Neural progenitor cell (in vitro differentiated cells): ENCODE measurements at regions not wholly inside any gene's neighbourhood (a gene's known extent, or its start where the extent isn't known, plus 50 kb on each side); places are given as distances from the start of the nearest gene placed in this dataset.

ENCODE experiments used
- DNase-seq: peaks from one replicate; pipeline ENCODE4 v3.0.0-alpha.2; 2016; ENCODE audit warnings: low spot score
- H2AFZ ChIP-seq: fragments of 200-600 bp; sonication (generic); replicated peaks from 2 replicates; pipeline ENCODE4 v1.6.1; 2016; ENCODE audit warnings: antibody characterized with exemption
- H3F3A ChIP-seq: fragments of 200-600 bp; sonication (generic); 2 replicates; pipeline ENCODE4 v1.6.1; 2016; ENCODE audit warnings: antibody characterized with exemption, low read depth
- H3K27ac ChIP-seq: fragments of 200-600 bp; sonication (generic); 2 replicates; pipeline ENCODE4 v1.5.1; 2016; ENCODE audit warnings: mild to moderate bottlenecking
- H3K27me3 ChIP-seq: fragments of 200-600 bp; sonication (generic); 2 replicates; pipeline ENCODE4 v1.6.1; 2016; ENCODE audit warnings: mild to moderate bottlenecking, moderate library complexity
- H3K36me3 ChIP-seq: fragments of 200-600 bp; sonication (generic); 2 replicates; pipeline ENCODE4 v1.5.1; 2016
- H3K4me1 ChIP-seq: fragments of 200-600 bp; sonication (generic); 2 replicates; pipeline ENCODE4 v1.6.1; 2016; ENCODE audit warnings: mixed run types
- H3K4me2 ChIP-seq: fragments of 200-600 bp; sonication (generic); 2 replicates; pipeline ENCODE4 v1.6.1; 2016
- H3K4me3 ChIP-seq: fragments of 200-600 bp; sonication (generic); 2 replicates; pipeline ENCODE4 v1.5.1; 2016
- H3K79me2 ChIP-seq: fragments of 200-600 bp; sonication (generic); 2 replicates; pipeline ENCODE4 v1.6.1; 2016; ENCODE audit warnings: low read depth
- H3K9ac ChIP-seq: fragments of 200-600 bp; sonication (generic); 2 replicates; pipeline ENCODE4 v1.6.1; 2016
- H3K9me3 ChIP-seq: fragments of 200-600 bp; sonication (generic); 2 replicates; pipeline ENCODE4 v1.5.1; 2016; ENCODE audit warnings: low read depth
- H4K20me1 ChIP-seq: fragments of 200-600 bp; sonication (generic); 2 replicates; pipeline ENCODE4 v1.6.1; 2016; ENCODE audit warnings: low read depth
- H3K27ac Mint-ChIP-seq: 3 replicates; pipeline ENCODE4 v1.8.0; 2021; ENCODE audit warnings: mixed read lengths
- H3K27me3 Mint-ChIP-seq: 2 replicates; pipeline ENCODE4 v1.8.0; 2022; ENCODE audit warnings: low read depth, mild to moderate bottlenecking, inconsistent platforms, moderate library complexity, mixed read lengths; ENCODE audit not compliant: insufficient read depth
- H3K36me3 Mint-ChIP-seq: 3 replicates; pipeline ENCODE4 v1.8.0; 2021; ENCODE audit warnings: mixed read lengths
- H3K4me1 Mint-ChIP-seq: 3 replicates; pipeline ENCODE4 v1.8.0; 2021; ENCODE audit warnings: mixed read lengths
- H3K4me3 Mint-ChIP-seq: 3 replicates; pipeline ENCODE4 v1.8.0; 2021; ENCODE audit warnings: mild to moderate bottlenecking, moderate library complexity, mixed read lengths
- H3K9me3 Mint-ChIP-seq: 3 replicates; pipeline ENCODE4 v1.8.0; 2020; ENCODE audit warnings: mixed read lengths
- EZH2 ChIP-seq: fragments of 200-600 bp; sonication (generic); IDR thresholded peaks from 2 replicates; pipeline ENCODE4 v1.6.1; 2017; ENCODE audit warnings: antibody characterized with exemption, mild to moderate bottlenecking, moderate library complexity
- EZH2phosphoT487 ChIP-seq: fragments of 200-600 bp; sonication (generic); IDR thresholded peaks from 2 replicates; pipeline ENCODE4 v1.6.1; 2017; ENCODE audit warnings: antibody characterized with exemption
- TF ChIP-seq, protein P1 (sequence below): fragments of 200-600 bp; sonication (generic); IDR thresholded peaks from 2 replicates; pipeline ENCODE4 v1.5.1; 2017; ENCODE audit warnings: antibody characterized with exemption, mild to moderate bottlenecking

DNA sequence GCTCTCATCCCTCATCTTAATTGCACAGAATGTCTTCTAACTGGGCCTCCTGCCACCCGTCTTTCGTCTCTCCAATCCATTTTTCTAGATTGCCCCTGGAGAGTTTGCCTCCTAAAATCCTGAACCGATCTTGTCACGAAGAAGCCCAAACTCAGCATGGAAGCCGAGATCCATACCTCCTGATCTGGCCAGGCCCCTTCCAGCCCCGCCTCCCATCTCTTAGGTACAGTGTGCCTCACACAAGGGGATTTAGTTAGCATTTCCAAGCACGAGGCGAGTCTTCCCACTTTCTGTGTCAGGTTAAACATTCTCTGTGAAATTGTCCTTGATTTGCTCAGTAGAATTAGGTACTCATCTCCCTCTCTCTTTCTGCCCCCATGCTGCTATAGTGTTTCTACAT, 80.0 kb upstream of the TENM3 start:
- Histone ChIP-seq H3K36me3 (no peaks in the 10 kb centered on the region), H3K4me2 (no peak overlapping the region), H3K4me1 (peaks cover 19% of the 10 kb centered on the region), H3F3A (no peaks in the 10 kb centered on the region), H3K27me3 (no peaks in the 10 kb centered on the region), H3K4me3 (no peak overlapping the region), H3K9me3 (no peaks in the 10 kb centered on the region), H3K79me2 (peaks cover 60% of the 10 kb centered on the region), H2AFZ (no peak overlapping the region), H3K27ac (no peak overlapping the region), H3K9ac (no peak overlapping the region), H4K20me1 (peaks cover 8% of the 10 kb centered on the region)
- no peak overlapping the region for H3K4me3 Mint-ChIP-seq
- no peaks in the 10 kb centered on the region for H3K4me1 Mint-ChIP-seq
- peaks cover 6% of the 10 kb centered on the region for H3K27me3 Mint-ChIP-seq
- H3K27ac Mint-ChIP-seq: no peak overlapping the region
- TF ChIP-seq EZH2phosphoT487 (no peak), EZH2 (no peak)
- TF ChIP-seq, protein P1, sequence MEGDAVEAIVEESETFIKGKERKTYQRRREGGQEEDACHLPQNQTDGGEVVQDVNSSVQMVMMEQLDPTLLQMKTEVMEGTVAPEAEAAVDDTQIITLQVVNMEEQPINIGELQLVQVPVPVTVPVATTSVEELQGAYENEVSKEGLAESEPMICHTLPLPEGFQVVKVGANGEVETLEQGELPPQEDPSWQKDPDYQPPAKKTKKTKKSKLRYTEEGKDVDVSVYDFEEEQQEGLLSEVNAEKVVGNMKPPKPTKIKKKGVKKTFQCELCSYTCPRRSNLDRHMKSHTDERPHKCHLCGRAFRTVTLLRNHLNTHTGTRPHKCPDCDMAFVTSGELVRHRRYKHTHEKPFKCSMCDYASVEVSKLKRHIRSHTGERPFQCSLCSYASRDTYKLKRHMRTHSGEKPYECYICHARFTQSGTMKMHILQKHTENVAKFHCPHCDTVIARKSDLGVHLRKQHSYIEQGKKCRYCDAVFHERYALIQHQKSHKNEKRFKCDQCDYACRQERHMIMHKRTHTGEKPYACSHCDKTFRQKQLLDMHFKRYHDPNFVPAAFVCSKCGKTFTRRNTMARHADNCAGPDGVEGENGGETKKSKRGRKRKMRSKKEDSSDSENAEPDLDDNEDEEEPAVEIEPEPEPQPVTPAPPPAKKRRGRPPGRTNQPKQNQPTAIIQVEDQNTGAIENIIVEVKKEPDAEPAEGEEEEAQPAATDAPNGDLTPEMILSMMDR: no peak
- no peak for DNase-seq
- peaks cover 73% of the 10 kb centered on the region for H3K36me3 Mint-ChIP-seq
- H3K9me3 Mint-ChIP-seq: peaks cover 64% of the 10 kb centered on the region

DNA sequence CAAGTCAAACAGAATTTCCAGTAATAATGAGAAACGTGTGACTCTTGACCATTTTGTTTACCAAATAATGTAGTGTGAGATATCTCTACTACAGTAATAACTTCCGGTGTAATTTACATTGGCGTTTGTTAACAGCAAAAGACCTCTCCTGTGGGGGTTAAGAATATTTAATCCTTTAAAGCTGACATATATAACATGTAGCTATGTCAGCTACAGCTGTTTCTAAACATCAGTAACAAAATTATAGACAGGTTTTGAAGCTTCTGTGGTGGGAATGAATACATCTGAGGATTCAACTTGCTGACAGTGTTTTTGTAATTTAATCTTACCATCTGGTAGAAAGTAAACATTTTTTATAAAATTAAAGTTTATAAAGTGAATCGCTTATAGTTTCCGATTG, 73.6 kb upstream of the TENM3 start:
- Histone ChIP-seq H3K27ac (no peak overlapping the region), H2AFZ (no peak overlapping the region), H4K20me1 (no peaks in the 10 kb centered on the region), H3K9me3 (no peaks in the 10 kb centered on the region), H3K36me3 (no peaks in the 10 kb centered on the region), H3K4me1 (no peaks in the 10 kb centered on the region), H3K4me3 (no peak overlapping the region), H3K27me3 (no peaks in the 10 kb centered on the region), H3K9ac (no peak overlapping the region), H3K79me2 (peaks cover 75% of the 10 kb centered on the region), H3F3A (peaks cover under 1% of the 10 kb centered on the region), H3K4me2 (no peak overlapping the region)
- Mint-ChIP-seq H3K4me1 (peaks cover 3% of the 10 kb centered on the region), H3K4me3 (no peak overlapping the region), H3K27ac (no peak overlapping the region), H3K9me3 (peaks cover 37% of the 10 kb centered on the region), H3K27me3 (no peaks in the 10 kb centered on the region), H3K36me3 (peaks cover 60% of the 10 kb centered on the region)
- TF ChIP-seq EZH2 (no peak), EZH2phosphoT487 (no peak)
- TF ChIP-seq, protein P1: no peak
- DNase-seq: no peak

DNA sequence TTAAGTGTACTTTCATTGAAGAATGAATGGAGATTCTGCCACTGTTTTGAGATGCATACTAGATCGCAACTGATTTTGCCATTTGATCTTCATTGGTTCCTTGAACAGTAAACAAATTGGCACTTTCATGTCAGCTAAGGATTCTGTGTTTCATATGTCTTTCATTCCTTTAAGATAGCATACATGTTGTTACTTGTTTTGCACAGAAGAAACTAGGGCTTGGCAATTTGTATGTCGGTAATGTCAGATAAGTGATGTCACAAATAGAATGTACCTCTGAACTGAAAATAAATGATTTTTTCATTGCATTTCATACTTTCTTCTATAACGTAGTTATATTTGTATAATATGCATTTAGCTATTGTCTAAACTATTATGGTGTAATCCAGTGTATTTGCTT, 73.2 kb upstream of the TENM3 start:
- H3K4me3 ChIP-seq: no peak overlapping the region
- H3K27ac Mint-ChIP-seq: no peak overlapping the region
- TF ChIP-seq EZH2: no peak
- TF ChIP-seq, protein P1: no peak
- TF ChIP-seq EZH2phosphoT487: no peak
- H3K9me3 ChIP-seq: no peaks in the 10 kb centered on the region
- H3K4me1 ChIP-seq: no peaks in the 10 kb centered on the region
- H3K9ac ChIP-seq: no peak overlapping the region
- DNase-seq: no peak
- no peaks in the 10 kb centered on the region for H4K20me1 ChIP-seq
- H3K36me3 ChIP-seq: no peaks in the 10 kb centered on the region
- H3K9me3 Mint-ChIP-seq: peaks cover 33% of the 10 kb centered on the region
- H3K27me3 ChIP-seq: no peaks in the 10 kb centered on the region
- H3F3A ChIP-seq: peaks cover 5% of the 10 kb centered on the region
- H3K27ac ChIP-seq: no peak overlapping the region
- no peak overlapping the region for H3K4me2 ChIP-seq
- H3K36me3 Mint-ChIP-seq: peaks cover 56% of the 10 kb centered on the region
- H3K4me1 Mint-ChIP-seq: peaks cover 3% of the 10 kb centered on the region
- no peak overlapping the region for H3K4me3 Mint-ChIP-seq
- H3K27me3 Mint-ChIP-seq: no peaks in the 10 kb centered on the region
- no peak overlapping the region for H2AFZ ChIP-seq
- H3K79me2 ChIP-seq: peaks cover 79% of the 10 kb centered on the region
